HepG2 (cell line): ENCODE measurements at regions not wholly inside any gene's neighbourhood (a gene's known extent, or its start where the extent isn't known, plus 50 kb on each side); places are given as distances from the start of the nearest gene placed in this dataset.

Experiments
- ATAC-seq: fragments of 200-7000 bp; cut with Tn5 transposase; 3 replicates; pipeline ENCODE4 v1.9.1; 2020; ENCODE audit warnings: mild to moderate bottlenecking, moderate library complexity
- BruUV-seq: library from RNA; stranded (reverse); fragments of 400-500 nt; replicated peaks from 2 replicates; lab custom pipeline; 2021; lab: Mats Ljungman, UMichigan
- CTCF ChIA-PET: fragments of 300-600 bp; formaldehyde crosslinking; extraction: SDS; loops from one replicate; lab custom pipeline; 2021; ENCODE audit warnings: low total read pairs, inconsistent platforms, low intra/inter-chr PET ratio; lab: Yijun Ruan, JAX
- POLR2A ChIA-PET: fragments of 350-600 bp; sonication (Branson Sonifier 250); formaldehyde crosslinking; loops from one replicate; lab custom pipeline; 2020; ENCODE audit warnings: antibody characterized with exemption, inconsistent platforms; lab: Yijun Ruan, JAX
- DNase-seq: peaks from one replicate; pipeline ENCODE4 v3.0.0-alpha.2; 2015; ENCODE audit warnings: low spot score
- FAIRE-seq: peaks from 3 replicates; lab custom pipeline; 2011; peaks lifted over from hg19 to GRCh38; lab: Jason Lieb, UNC
- H2AFZ ChIP-seq: one replicate; pipeline ENCODE4 v1.6.1; 2011; ENCODE audit warnings: low read length, inconsistent platforms
- H3K27ac ChIP-seq: fragments of 300-600 bp; 3 replicates; pipeline ENCODE4 v1.8.0; 2011; ENCODE audit warnings: mixed run types, mild to moderate bottlenecking, mixed read lengths, low read length, inconsistent platforms; ENCODE audit not compliant: insufficient read depth; ENCODE audit errors: extremely low read length
- H3K27me3 ChIP-seq, 2 experiments: fragments of 200-600 bp in 1 of 2; 2 replicates in 1 of 2; 3 replicates in 1 of 2; pipeline versions ENCODE4 v1.6.0 to v1.8.0; 2011; ENCODE audit warnings: low read length in 2 of 2, mild to moderate bottlenecking in 2 of 2, moderate library complexity in 2 of 2, inconsistent platforms in 1 of 2; ENCODE audit not compliant: insufficient read depth in 2 of 2, control insufficient read depth in 1 of 2
- H3K36me3 ChIP-seq, 2 experiments: fragments of 200-600 bp in 1 of 2; replicated peaks in 1 of 2; 2 replicates in 1 of 2; 3 replicates in 1 of 2; pipeline versions ENCODE4 v1.5.1 to v1.8.0; 2011; ENCODE audit warnings: low read length in 2 of 2, inconsistent platforms in 1 of 2; ENCODE audit not compliant: insufficient read depth in 2 of 2, control insufficient read depth in 1 of 2
- H3K4me1 ChIP-seq: 2 replicates; pipeline ENCODE4 v1.5.1; 2012; ENCODE audit warnings: low read length, inconsistent platforms; ENCODE audit not compliant: insufficient read depth
- H3K4me2 ChIP-seq: 2 replicates; pipeline ENCODE4 v1.6.0; 2011; ENCODE audit warnings: low read depth, low read length, inconsistent platforms
- H3K4me3 ChIP-seq, 3 experiments: fragments of 200-600 bp in 1 of 3; sonication (generic), shearing (Covaris generic) in 1 of 3; replicated peaks in 1 of 3; 2 replicates each; pipeline ENCODE4 v1.5.1; 2011 to 2016; ENCODE audit warnings: low read length in 3 of 3, inconsistent platforms in 2 of 3, low read depth in 2 of 3, mild to moderate bottlenecking in 2 of 3, control low read depth in 1 of 3, mixed read lengths in 1 of 3; ENCODE audit not compliant: insufficient read depth in 1 of 3
- H3K79me2 ChIP-seq: one replicate; pipeline ENCODE4 v1.6.1; 2011; ENCODE audit warnings: low read length, inconsistent platforms; ENCODE audit not compliant: insufficient read depth
- H3K9ac ChIP-seq: 2 replicates; pipeline ENCODE4 v1.6.0; 2011; ENCODE audit warnings: mild to moderate bottlenecking, low read depth, low read length, inconsistent platforms; ENCODE audit not compliant: insufficient read depth
- H3K9me3 ChIP-seq: 2 replicates; pipeline ENCODE4 v1.5.1; 2012; ENCODE audit warnings: mild to moderate bottlenecking, low read length
- H4K20me1 ChIP-seq: 2 replicates; pipeline ENCODE4 v1.6.0; 2011; ENCODE audit warnings: inconsistent platforms, mild to moderate bottlenecking, low read length, moderate library complexity; ENCODE audit not compliant: insufficient read depth
- FOXJ3 ChIP-seq: sonication (generic); formaldehyde crosslinking; IDR thresholded peaks from 2 replicates; pipeline ENCODE4 v1.4.0; 2020; ENCODE audit warnings: missing genetic modification reagents, mild to moderate bottlenecking, borderline replicate concordance
- FOXP1 ChIP-seq, 2 experiments: fragments of 450-650 bp in 1 of 2; IDR thresholded peaks; 2 replicates each; pipeline ENCODE4 v1.6.1; 2017 to 2018; ENCODE audit warnings: antibody characterized with exemption in 1 of 2
- HNF4G ChIP-seq, 2 experiments: sonication (generic) in 1 of 2; formaldehyde crosslinking in 1 of 2; IDR thresholded peaks; 2 replicates each; pipeline versions ENCODE4 v1.4.0 to v1.6.1; 2011 to 2020; ENCODE audit warnings: borderline replicate concordance in 2 of 2, low read depth in 2 of 2, mild to moderate bottlenecking in 2 of 2, low read length in 1 of 2, missing genetic modification reagents in 1 of 2, moderate library complexity in 1 of 2
- KLF13 ChIP-seq: sonication (generic); formaldehyde crosslinking; IDR thresholded peaks from 2 replicates; pipeline ENCODE4 v1.4.0; 2020; ENCODE audit warnings: mild to moderate bottlenecking, missing genetic modification reagents
- KMT2A ChIP-seq: sonication (generic); formaldehyde crosslinking; IDR thresholded peaks from 2 replicates; pipeline ENCODE4 v1.4.0; 2020; ENCODE audit warnings: missing genetic modification reagents
- KMT2B ChIP-seq: IDR thresholded peaks from 2 replicates; pipeline ENCODE4 v1.6.1; 2016; ENCODE audit warnings: missing genetic modification reagents, missing compliant biosample characterization
- NR2F6 ChIP-seq, 2 experiments: IDR thresholded peaks; 2 replicates each; pipeline ENCODE4 v1.6.1; 2016; ENCODE audit warnings: antibody characterized with exemption in 1 of 2, mild to moderate bottlenecking in 1 of 2
- PAXIP1 ChIP-seq: sonication (generic); formaldehyde crosslinking; conservative IDR thresholded peaks from 2 replicates; pipeline ENCODE4 v1.4.0; 2020; ENCODE audit warnings: mild to moderate bottlenecking, missing genetic modification reagents, moderate library complexity
- PITX1 ChIP-seq: sonication (generic); formaldehyde crosslinking; IDR thresholded peaks from 2 replicates; pipeline ENCODE4 v1.5.1; 2020; ENCODE audit warnings: mild to moderate bottlenecking, missing genetic modification reagents
- SOX6 ChIP-seq, 2 experiments: fragments of 450-650 bp in 1 of 2; sonication (generic) in 1 of 2; formaldehyde crosslinking in 1 of 2; IDR thresholded peaks; 2 replicates each; pipeline versions ENCODE4 v1.4.0 to v1.6.1; 2017 to 2020; ENCODE audit warnings: antibody characterized with exemption in 1 of 2, mild to moderate bottlenecking in 1 of 2, missing genetic modification reagents in 1 of 2
- ZFP82 ChIP-seq: sonication (generic); formaldehyde crosslinking; IDR thresholded peaks from 2 replicates; pipeline ENCODE4 v1.5.1; 2020; ENCODE audit warnings: mild to moderate bottlenecking, missing genetic modification reagents, borderline replicate concordance
- ZFX ChIP-seq: sonication (generic); formaldehyde crosslinking; IDR thresholded peaks from 2 replicates; pipeline ENCODE4 v1.4.0; 2020; ENCODE audit warnings: mild to moderate bottlenecking, low read depth, missing genetic modification reagents, moderate library complexity
- ZNF20 ChIP-seq: sonication (generic); formaldehyde crosslinking; IDR thresholded peaks from 2 replicates; pipeline ENCODE4 v1.4.0; 2020; ENCODE audit warnings: mild to moderate bottlenecking, moderate library complexity, missing genetic modification reagents
- ZNF275 ChIP-seq: sonication (generic); formaldehyde crosslinking; IDR thresholded peaks from 2 replicates; pipeline ENCODE4 v1.8.0; 2022; ENCODE audit warnings: missing genetic modification reagents, mild to moderate bottlenecking, inconsistent platforms, borderline replicate concordance
- ZNF652 ChIP-seq: IDR thresholded peaks from 2 replicates; pipeline ENCODE4 v1.6.1; 2016; ENCODE audit warnings: low read depth, borderline replicate concordance
- WGBS: methylation state at CpG from one replicate; pipeline ENCODE4 v1.1.6; 2017; ENCODE audit warnings: low lambda C conversion rate; 5-methylcytosine and 5-hydroxymethylcytosine counted together
- in situ Hi-C: cut with HindIII; loops from 2 replicates; pipeline ENCODE4 v1.10.0; 2017; ENCODE audit warnings: low pct_unique_long_range_greater_than_20kb; ENCODE audit not compliant: extremely low pct_ligation_motif_present
- intact Hi-C: fragments of 100-400 bp; cut with micrococcal nuclease; formaldehyde crosslinking; loops from one replicate; pipeline ENCODE4 v1.10.0; 2022; ENCODE audit not compliant: unreplicated experiment

GRCh38 chr13:50511877-50512341, 331.6 kb downstream of the DLEU7 start (continued):
- TF ChIP-seq FOXJ3 (CRISPR knock-in tag) (no peak), ZNF20 (CRISPR knock-in tag) (no peak), ZNF275 (CRISPR knock-in tag) (no peak), HNF4G (IDR thresholded peaks at IDR 0.05; ENCODE audit: borderline replicate concordance, low read depth, low read length) (no peak), HNF4G (CRISPR knock-in tag; IDR thresholded peaks at IDR 0.05; ENCODE audit: borderline replicate concordance, low read depth) (no peak)

DNA sequence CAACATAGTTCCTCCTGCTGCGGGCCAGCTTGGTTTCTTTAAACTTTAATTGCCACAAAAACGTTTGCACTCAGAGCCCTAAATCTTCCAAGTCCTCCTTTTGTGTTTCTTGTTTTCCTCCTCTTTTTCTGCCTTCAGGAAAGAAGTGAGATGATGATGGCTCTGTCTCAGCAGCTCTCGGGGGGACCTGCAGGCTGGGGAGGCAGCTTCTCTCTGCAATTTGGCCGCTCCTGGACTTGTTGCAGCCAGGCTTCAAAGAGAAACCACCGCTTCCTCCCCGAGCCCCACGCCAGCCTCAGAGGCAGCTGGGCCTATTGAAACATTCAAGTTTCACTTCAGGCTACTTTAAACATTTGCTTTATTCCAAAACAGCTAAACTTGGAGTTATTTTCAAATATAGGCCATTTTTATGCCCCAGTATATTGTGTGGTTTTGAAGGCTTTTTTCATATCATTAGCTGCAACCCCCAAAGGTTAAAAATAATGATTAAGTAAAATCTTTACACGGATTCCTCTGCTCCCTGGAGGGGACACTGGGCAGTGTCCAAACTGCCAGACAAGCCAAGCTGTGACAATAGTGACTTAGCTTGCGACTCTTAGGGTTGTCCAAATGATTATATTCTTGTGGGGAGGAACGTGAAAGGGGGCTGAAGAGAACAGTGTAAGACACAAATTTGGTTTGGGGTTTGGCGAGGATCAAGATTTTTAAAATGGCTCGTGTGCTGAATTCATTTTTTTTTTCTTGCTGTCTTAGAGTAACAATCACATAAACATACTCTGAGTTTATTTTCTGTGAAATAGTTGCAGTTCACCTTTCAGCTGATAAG, 330.8 kb downstream of the DLEU7 start:
- BruUV-seq: no TSS peak
- DNase-seq (peak; percentile 47), FAIRE-seq (no peak), ATAC-seq (peak; percentile 93)
- ChIA-PET CTCF (interaction anchor here (0.7 kb wide), 1 partner anchor 428 kb away, joined by 3 read pairs; no protein-coding TSS in a partner anchor), POLR2A (no interaction called here)
- Histone ChIP-seq H3K27ac (peak overlapping the region; percentile 76), H3K36me3 (no peaks in the 10 kb centered on the region), H3K4me2 (peak overlapping the region; percentile 85), H3K79me2 (no peaks in the 10 kb centered on the region), H4K20me1 (no peaks in the 10 kb centered on the region), H3K9ac (peak overlapping the region; percentile 55), H2AFZ (no peak overlapping the region), H3K4me1 (peaks cover 63% of the 10 kb centered on the region), H3K27me3 (no peaks in the 10 kb centered on the region), H3K9me3 (no peaks in the 10 kb centered on the region), H3K4me3 (peak overlapping the region; percentile 36 to 71 (median 62))
- in situ Hi-C loops (no loop called here), intact Hi-C loops (loop anchor here (1.0 to 5.0 kb wide), 2 partner anchors 400 to 430 kb away; no protein-coding TSS in a partner anchor)
- 5% methylated on average over 12 of the region's 12 CpGs for WGBS
- no peak for TF ChIP-seq FOXP1 (IDR thresholded peaks at IDR 0.05)
- peak; percentile 32; the same call in 1 of the 2 replicates for TF ChIP-seq FOXP1 (CRISPR knock-in tag; IDR thresholded peaks at IDR 0.05)
- no peak for TF ChIP-seq ZNF652 (CRISPR knock-in tag)
- peak; percentile 19; the same call in 1 of the 2 replicates for TF ChIP-seq KMT2A (CRISPR knock-in tag)
- 0 out of 2 replicates have a peak, but pooled peaks have one; percentile 17 for TF ChIP-seq PAXIP1
- TF ChIP-seq PITX1: 0 out of 2 replicates have a peak, but pooled peaks have one; percentile 10
- peak; percentile 51 for TF ChIP-seq ZFX (CRISPR knock-in tag)
- peak; percentile 37; the same call in 1 of the 2 replicates for TF ChIP-seq KMT2B
- TF ChIP-seq KLF13 (CRISPR knock-in tag): no peak
- no peak for TF ChIP-seq ZFP82 (CRISPR knock-in tag)
- no peak for TF ChIP-seq SOX6 (IDR thresholded peaks at IDR 0.05)
- TF ChIP-seq SOX6 (CRISPR knock-in tag; IDR thresholded peaks at IDR 0.05): 0 out of 2 replicates have a peak, but pooled peaks have one; percentile 21
- TF ChIP-seq NR2F6 (IDR thresholded peaks at IDR 0.05): 0 out of 2 replicates have a peak, but pooled peaks have one; percentile 7
- peak; percentile 41 for TF ChIP-seq NR2F6 (CRISPR knock-in tag; IDR thresholded peaks at IDR 0.05)
